Astrocyte of the hippocampus (primary cell): ENCODE measurements at regions not wholly inside any gene's neighbourhood (a gene's known extent, or its start where the extent isn't known, plus 50 kb on each side); places are given as distances from the start of the nearest gene placed in this dataset.
"Not testable (repeated sequence)": the region's sequence is repeated elsewhere in the genome, so short reads cannot be mapped to it uniquely, and the experiment has no call there.

Source experiments
- DNase-seq: peaks from one replicate; pipeline ENCODE4 v3.0.0; 2011; ENCODE audit warnings: low read depth, low spot score

DNA sequence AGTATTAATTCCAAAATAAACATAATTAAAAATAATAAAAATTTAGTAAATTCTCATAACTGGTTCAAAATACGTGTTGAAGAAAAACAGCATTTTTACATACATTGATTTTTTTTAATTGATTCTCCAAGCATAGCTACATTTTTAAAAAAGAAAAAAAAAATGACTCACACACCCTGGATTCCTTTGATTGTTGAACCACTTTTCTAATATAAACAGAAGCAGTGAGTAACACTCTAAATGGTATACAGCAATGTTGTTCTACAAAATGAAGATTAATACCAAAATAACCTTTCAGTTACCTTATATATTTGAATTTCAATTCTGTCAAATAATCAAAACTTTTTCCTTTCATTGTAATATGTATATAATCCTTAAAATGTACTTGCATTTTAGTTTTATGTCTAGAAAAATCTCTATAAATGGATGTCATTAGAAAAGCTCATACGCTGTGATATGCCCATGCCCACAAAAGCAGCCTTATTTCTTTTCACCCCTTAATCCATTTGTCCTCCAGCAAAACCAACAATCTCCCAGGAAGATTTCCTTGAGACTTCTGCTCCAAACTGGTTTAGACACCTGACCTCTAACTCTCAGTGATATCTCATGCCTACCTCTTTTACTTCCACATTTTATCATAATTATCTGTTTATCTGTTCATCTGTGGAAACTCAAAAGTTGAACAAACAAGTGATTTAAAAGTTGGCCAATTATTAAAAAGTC is 246.4 kb upstream of the NR5A2 start:
- peak; percentile 27 for DNase-seq

DNA sequence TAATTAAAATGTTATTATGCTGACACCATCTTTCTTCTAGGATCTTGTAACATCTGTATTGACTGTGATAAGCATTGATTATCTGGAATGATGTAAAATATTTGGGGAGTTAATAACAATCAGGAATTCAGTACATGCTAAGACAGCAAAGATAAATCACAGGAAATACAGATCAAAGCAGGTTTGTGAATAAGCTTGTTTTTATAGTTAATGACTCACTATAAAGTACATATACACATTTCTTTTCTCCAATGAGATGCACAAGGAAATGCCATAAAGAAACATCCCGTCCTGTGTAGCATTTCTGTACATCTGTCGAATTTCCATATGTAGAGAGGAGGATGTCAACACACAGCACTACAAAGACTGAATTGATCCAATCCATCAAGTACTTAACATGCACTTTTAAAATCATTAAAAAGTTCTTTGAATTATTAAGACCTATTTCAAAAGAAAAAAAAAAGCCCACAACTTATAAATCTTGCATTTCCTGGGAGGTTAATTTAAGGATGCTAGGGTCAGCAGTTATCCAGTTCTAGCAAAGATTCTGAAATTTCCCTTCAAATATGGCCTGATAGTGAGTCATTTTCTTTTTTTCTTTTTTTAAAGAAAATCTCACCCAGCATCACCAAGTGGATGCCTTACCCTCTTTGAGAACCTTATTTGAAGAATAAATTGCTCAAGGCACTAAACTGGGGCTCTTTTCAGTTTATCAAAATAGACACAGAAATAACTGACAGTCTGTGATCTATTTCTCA is 243.2 kb upstream of the NR5A2 start:
- peak; percentile 2 for DNase-seq

DNA sequence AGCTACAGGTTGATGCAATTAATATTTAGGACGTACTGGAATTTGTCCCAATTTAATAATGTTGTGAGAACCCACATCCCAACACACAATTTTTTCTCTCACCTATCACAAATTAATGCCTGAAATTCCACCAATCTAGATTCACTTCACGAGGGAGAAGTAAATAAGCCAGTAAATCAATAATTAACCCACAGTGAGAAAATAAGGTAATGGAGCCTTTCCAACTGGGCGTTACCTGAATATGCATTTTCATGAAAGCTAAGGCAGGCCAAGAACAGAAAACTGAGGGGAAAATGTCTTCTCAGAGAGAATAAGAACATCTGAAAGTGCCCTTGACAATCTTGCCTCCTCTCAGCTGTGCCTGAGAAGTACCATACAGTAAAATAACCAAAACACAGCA is 240.8 kb upstream of the NR5A2 start:
- DNase-seq = no peak

DNA sequence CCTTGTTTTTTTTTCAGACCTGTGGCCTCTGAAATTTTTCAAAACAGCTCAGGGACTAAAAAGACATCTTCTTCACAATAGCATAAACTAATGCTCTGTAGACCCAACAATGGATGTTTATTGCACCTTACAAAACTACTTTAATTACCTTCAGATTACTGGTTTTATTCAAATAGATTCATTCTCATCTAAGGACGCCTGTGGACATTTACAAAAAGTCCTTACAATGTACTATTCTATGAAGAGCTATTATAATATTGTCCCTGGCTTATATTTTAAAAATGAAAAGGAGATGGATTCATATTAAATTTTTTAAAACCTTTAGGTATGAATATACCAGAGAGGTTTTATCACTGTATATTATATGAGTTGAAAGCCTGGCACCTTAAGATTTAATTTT is 238.4 kb upstream of the NR5A2 start:
- DNase-seq = no peak

DNA sequence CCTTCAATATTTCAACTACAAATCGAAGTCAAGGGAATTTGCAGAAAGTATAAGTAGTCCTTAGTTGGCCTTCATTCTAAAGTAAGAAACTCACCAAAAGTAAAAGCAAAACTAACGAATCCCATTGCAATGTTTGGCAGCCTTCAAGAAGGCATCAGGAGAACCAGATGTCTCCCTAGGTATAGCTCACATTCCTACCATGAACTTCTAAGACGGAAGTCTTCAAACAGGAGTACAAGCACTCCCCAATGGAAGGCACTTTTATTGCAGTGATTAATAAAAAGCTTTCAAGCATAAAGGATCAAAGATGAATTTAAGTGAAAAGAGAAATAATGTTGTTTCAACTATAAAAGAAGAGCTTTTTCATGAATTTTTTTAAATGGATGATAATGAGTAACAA is 236.0 kb upstream of the NR5A2 start:
- no peak for DNase-seq

DNA sequence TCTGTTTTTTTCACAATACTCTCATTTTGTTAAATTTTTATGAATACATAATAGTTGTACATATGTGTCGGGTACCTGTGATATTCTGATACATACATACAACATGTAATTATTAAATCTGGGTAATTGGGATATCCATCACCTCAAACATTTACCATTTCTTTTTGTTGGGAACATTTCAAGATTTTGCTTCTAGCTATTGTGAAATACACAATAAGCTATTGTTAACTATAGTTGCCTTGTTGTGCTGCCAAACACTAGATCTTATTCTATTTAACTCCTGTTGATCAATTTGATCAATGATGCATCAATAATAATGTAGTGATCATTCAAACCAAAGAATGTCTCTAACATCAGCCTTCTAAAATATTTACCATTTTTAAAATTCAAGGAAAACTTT is 234.6 kb upstream of the NR5A2 start:
- no peak for DNase-seq

DNA sequence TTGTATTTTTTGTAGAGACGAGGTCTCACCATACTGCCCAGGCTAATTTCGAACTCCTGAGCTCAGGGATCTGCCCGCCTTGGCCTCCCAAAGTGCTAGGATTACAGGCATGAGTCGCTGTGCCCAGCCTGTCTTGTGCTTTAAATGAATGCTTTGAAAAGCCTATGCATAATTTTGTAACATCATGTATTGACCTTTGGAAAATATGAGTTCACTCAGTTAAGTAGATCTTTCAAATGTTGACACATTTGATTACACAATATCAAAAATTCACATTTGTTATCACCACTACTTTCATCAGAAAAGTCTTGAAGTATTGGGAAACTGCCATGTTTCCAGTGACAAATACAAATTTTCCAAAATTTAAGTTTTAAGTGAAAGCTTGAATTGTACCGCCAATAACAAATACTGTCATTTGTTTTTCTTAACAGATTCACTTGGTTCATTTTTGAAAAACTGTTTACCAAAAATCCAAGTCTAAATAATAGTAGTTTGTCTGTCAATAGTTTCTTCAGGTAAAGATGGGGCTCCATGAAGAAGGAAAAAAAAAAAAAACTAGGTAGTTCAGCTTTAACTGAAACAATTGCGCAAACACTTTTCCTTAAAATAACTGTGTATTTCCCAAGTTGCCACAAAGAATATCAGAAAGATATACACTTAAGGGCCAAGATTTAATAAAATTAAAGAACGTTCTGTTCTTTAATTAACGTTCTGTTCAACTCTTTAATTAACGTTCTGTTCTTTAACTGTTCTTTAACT is 233.2 kb upstream of the NR5A2 start:
- no peak for DNase-seq

DNA sequence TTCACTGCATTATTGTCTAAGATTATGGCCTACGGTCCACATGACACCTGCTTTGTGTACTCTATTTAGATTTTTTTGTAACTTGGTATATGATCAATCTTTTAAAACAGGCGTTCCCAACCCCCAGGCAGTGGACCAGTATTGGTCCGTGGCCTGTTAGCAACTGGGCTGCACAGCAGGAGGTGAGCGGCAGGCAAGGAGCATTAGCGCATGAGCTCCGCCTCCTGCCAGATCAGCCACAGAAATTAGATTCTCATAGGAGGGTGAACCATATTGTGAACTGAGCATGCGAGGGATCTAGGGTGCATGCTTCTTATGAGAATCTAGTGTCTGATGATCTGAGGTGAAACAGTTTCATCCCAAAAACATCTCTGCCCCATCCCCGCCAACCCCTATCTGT is 228.4 kb upstream of the NR5A2 start:
- DNase-seq = no peak

DNA sequence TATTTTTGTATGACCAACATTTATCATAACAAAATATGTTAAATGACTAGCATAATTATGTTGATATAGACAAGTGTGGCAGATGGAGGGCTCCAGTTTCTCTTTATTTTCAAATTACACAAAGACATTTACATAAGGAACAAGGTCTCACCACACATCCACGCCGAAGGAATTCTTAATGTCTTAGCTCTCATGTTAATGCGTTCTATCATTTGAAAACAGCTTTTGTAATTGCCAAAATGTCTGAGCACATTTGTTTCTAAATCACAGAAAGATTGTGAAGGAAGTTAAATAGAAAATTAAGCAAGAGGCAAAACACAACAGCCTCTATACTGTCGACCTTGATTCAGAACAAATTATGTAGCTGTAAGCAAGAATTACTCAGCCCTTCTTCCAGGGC is 223.0 kb upstream of the NR5A2 start:
- DNase-seq = no peak

DNA sequence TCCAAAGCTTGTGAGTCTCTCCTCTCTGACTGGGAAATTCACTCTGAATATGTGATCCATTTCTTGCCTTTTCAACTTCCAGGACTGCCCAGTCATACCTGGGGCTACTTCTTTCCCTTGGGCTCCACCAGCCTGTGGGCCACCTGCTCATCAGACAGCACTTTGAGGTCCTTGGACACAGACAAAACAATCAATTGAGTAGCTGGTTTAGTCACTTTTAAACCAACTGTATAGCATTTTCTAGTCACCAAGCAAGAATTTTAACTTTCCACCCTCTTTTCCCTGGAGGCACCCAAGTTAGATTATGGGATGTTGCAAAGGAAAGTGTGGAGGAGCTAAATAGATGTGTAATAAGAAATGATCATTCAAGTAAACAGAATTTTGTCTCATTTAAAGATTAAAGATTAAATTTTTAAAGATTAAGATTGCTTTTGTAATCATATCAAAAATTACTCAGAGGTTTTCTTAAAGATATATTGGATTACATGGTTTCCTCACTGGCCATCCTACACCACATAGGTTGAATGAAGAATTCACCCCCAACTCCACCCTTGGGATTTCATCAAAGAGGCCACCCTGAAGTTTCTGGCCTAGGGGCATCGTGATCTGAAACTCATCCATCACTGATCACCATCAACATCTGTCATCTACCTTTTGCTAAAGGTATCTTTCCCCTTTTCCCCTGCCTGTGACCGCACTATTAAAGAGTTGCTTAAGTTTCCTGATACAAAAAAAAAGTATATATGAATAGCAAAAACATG is 219.2 kb upstream of the NR5A2 start:
- DNase-seq = no peak

DNA sequence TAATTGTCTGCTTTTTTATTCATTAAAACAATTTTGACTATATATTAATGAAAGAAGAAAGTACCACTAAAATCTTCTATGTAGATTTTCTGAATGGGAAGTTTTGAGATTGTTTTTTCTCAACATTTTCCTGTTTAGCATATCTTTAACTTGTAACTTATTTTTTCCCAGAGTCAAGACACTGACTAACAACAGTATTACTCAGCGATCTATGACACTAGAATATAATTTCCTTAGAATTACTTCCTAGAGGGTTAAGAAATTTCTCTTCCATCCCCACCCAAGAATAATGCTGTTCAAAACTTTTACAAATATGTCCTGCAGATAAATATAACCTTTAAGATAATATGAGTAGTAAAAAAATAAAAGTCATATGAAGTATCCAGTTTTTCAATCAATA is 218.2 kb upstream of the NR5A2 start:
- DNase-seq = no peak

DNA sequence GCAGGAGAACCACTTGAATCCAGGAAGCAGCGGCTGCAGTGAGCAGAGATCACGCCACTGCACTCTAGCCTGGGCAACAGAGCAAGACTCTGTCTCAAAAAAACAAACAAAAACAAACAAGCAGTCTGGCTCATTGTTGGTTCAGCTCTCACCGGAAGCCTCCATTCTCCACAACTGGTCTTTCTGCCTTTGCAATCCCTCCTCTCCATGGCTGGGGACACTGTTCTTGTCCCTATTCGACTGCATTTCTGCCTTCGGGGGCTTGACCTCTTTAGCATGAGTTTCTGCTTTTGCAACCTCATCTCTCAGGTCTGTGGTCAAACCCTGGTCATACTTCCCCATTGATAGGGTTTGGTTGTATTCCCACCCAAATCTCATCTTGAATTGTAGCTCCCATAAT is 216.3 kb upstream of the NR5A2 start:
- no peak for DNase-seq

DNA sequence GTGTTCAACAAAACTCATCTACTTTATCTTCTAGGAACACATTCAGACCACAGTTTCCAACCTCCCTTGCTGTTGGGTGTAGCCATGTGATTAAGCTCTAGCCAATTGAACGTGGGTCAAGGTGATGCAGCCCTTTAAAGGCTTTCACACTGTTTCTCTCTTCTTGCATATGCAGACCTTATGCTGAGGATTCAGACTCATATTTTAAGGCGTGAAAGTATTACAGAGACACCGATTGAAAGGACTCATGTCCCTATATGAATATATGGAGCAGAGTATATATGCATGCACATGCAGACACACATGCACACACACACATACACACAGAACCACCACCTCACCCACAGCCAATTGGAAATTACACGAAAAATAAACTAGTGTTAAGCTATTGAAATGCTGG is 214.3 kb upstream of the NR5A2 start:
- DNase-seq = no peak

DNA sequence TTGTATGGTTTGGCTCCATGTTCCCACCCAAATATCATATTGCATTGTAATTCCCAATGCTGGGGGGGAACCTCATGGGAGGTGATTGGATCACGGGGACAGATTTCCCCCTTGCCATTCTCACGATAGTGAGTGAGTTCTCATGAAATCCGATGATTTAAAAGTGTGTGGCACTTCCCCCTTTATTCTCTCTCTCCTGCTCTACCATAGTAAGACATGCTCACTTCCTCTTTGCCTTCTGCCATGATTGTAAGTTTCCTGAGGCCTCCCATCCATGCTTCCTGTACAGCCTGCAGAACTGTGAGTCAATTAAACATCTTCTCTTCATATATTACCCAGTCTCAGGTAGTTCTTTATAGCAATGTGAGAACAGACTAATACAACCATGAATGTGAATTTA is 211.6 kb upstream of the NR5A2 start:
- no peak for DNase-seq

DNA sequence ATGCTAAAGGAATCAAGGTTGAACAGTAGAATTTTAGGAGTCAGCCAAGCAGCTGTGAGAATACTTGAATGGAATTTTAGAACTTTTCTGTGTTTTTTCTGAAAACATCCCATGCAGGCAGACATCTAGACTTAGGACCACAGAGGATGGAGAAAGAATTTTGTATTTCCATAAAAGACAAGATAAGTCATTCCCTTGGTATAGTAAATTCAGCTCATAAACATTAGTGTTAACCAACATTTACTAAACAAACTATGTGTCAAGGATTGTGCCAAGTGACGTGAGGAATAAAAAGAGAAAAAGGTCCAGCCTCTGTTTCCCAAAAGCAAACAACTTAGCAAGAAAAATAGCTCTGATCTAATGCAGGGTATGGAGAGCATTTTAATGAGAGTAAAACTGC is 210.2 kb upstream of the NR5A2 start:
- no peak for DNase-seq

DNA sequence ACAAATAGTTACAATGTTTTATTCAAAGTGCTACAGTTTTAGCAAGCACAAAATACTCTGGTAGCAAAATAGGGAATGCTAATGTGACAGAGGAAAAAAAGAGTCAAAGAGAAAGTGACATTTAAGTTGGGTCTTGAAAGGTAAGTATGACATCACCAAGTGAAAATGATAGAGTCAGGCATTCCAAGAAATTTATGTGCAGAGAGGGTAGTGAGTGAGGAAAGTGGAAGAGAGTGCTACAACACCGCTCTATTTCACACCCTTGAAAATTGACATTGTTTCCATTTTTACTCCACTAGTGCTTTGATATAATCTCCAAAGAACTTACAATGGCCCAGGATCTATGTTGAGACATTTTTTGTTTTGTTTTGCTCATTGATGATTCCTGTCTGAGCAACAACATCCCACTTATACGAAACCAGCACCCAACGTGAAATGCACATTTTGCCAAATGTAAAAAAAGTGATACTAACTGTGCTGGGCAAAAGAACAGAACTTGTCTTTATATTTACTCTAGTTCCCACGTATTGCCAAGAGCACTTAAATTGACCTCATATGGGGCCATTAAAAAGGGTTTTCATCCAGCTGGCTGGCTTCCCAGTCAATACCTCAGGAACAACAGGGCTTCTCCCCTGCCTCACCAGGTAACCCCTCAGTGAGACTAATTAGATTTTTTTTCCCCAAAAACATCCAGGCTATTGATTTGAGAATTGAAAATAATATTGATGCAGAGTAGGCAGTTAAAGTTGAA is 206.3 kb upstream of the NR5A2 start:
- no peak for DNase-seq

DNA sequence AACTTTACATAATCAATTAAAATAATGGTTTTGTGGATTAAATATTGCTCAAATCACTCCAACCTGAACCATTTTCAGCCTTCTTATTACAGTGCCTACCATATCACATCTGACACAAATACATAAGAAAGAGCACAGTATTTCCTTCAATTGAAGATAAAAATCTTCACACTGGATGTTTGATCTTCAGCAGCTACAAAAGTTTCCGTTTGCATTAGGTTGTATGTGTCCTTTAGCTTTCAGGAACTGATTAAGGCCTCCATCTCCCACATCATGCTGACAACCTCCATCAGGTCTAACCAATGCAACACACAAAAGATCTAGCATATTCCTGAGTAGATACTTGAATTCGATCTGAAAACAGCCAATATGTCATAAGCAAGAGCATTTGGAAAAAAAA is 195.1 kb upstream of the NR5A2 start:
- DNase-seq = no peak

DNA sequence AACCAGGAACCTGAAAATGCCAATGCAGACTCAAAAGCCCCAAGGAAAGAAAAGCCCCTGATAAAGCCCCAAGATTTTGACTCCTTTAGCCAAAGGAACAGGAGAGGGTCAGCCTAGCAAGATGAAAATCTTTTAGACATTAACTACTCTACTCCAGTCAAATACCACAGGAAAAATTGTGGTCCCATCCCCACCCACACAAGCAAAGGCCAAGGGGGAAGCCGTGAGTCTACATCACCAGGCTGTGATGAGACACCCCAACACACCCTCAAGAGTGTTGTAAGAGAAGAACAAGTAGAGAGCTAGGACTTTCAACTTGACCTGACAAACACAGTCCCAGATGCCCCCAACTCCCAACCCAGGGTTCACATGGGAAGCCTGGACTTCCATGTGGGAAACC is 192.8 kb upstream of the NR5A2 start:
- DNase-seq = no peak

DNA sequence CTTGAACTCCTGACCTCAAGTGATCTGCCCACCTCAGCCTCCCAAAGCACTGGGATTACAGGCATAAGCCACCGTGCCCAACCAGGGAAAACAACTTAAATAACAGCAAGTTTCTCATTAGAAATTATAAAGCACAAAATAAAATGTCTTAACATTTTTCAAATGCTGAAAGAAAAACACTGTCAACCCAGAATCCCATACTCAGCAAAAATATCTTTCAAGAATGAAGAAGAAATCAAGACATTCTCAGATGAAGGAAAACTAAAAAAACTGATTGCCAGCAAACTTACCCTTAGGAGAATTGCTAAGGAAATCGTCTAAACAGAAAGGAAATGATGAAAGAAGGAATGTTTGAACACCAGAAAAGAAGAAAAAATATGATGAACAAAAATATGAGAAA is 191.1 kb upstream of the NR5A2 start:
- DNase-seq = no peak

DNA sequence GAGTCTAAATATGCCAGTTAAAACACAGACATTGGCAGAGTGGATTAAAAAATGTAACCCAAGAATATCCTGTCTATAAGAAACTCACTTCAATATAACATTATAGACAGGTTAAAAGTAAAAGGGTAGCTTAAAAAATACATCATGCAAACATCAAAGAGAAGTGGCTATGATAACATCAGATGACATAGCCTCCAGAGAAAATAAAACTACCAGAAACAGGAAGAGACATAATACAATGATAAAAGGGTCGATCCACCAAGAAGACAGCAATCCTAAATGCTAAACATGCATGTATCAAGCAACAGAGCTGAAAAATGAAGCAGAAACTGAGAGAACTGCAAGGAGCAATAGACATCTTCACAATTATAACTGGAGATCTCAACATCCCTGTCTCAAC is 190.2 kb upstream of the NR5A2 start:
- DNase-seq = no peak

DNA sequence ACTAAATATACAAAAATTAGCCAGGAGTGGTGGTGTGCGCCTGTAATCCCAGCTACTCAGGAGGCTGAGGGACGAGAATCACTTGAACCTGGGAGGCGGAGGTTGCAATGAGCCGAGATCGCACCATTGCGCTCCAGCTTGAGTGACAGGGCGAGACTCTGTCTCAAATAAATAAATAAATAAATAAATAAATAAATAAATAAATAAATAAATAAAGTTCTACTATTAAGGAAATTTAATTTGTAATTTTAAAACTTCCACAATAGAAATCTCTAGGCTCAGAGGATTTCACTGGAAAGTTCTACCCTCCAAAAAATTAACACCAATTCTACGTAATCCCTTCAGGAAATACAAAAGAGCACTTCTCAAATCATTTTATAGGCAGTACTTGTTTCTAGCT is 187.9 kb upstream of the NR5A2 start:
- not testable (repeated sequence) for DNase-seq
